HCT116 (cell line): ENCODE measurements at regions not wholly inside any gene's neighbourhood (a gene's known extent, or its start where the extent isn't known, plus 50 kb on each side); places are given as distances from the start of the nearest gene placed in this dataset.

ENCODE experiments used
- ATAC-seq: fragments of 200-7000 bp; cut with Tn5 transposase; 2 replicates; pipeline ENCODE4 v1.9.1; 2020; ENCODE audit warnings: mild to moderate bottlenecking, moderate library complexity
- BruUV-seq: library from RNA; stranded (reverse); fragments of 400-500 nt; replicated peaks from 2 replicates; lab custom pipeline; 2021; lab: Mats Ljungman, UMichigan
- CTCF ChIA-PET: fragments of 300-600 bp; sonication (Branson Sonifier 250); formaldehyde crosslinking; loops from one replicate; lab custom pipeline; 2021; ENCODE audit warnings: antibody characterized with exemption; lab: Charles Lee
- POLR2A ChIA-PET: fragments of 300-600, 350-600 bp; sonication (Branson Sonifier 250); formaldehyde crosslinking; loops from one replicate; lab custom pipeline; 2021; ENCODE audit warnings: antibody characterized with exemption; lab: Charles Lee
- RAD21 ChIA-PET, 2 experiments: fragments of 300-600 bp; sonication (Branson Sonifier 250); formaldehyde crosslinking; loops; one replicate each; lab custom pipeline; 2023; ENCODE audit warnings: low total read pairs in 2 of 2; ENCODE audit not compliant: uncharacterized antibody in 2 of 2, unreplicated experiment in 2 of 2, low non-redundant PET in 1 of 2; lab: Charles Lee
- DNase-seq: peaks from one replicate; pipeline ENCODE4 v3.0.0-alpha.2; 2010; ENCODE audit warnings: low read depth, low spot score
- H2AFZ ChIP-seq: fragments of 200-600 bp; shearing (Covaris generic), sonication (generic); 2 replicates; pipeline ENCODE4 v1.6.1; 2017; ENCODE audit warnings: low read depth, mixed run types, mixed read lengths, antibody characterized with exemption, low read length; ENCODE audit not compliant: poor library complexity, severe bottlenecking
- H3K27ac ChIP-seq: 2 replicates; pipeline ENCODE4 v1.5.1; 2012; ENCODE audit warnings: low read depth, low read length
- H3K27me3 ChIP-seq: fragments of 200-600 bp; sonication (generic); 2 replicates; pipeline ENCODE4 v1.6.1; 2016; ENCODE audit warnings: mixed run types, low read length, mixed read lengths; ENCODE audit not compliant: insufficient read depth
- H3K36me3 ChIP-seq, 2 experiments: fragments of 200-500 bp in 1 of 2; fragments of 200-600 bp in 1 of 2; sonication (Bioruptor generic) in 1 of 2; sonication (generic) in 1 of 2; 2 replicates each; pipeline versions ENCODE4 v1.5.1 to v1.6.1; 2014 to 2016; ENCODE audit warnings: low read length in 2 of 2, inconsistent platforms in 1 of 2, mixed read lengths in 1 of 2, mixed run types in 1 of 2; ENCODE audit not compliant: insufficient read depth in 2 of 2, control insufficient read depth in 1 of 2
- H3K4me1 ChIP-seq, 2 experiments: fragments of 200-600 bp in 1 of 2; sonication (generic) in 1 of 2; 2 replicates each; pipeline versions ENCODE4 v1.5.1 to v1.6.1; 2012 to 2017; ENCODE audit warnings: low read length in 2 of 2, inconsistent platforms in 1 of 2, mild to moderate bottlenecking in 1 of 2, mixed read lengths in 1 of 2, mixed run types in 1 of 2, moderate library complexity in 1 of 2; ENCODE audit not compliant: insufficient read depth in 2 of 2, control insufficient read depth in 1 of 2
- H3K4me2 ChIP-seq: fragments of 200-600 bp; sonication (generic); 2 replicates; pipeline ENCODE4 v1.6.1; 2017; ENCODE audit warnings: mixed run types, low read length, mixed read lengths
- H3K4me3 ChIP-seq, 2 experiments: fragments of 200-600 bp in 1 of 2; sonication (generic) in 1 of 2; replicated peaks in 1 of 2; 2 replicates each; pipeline ENCODE4 v1.5.1; 2011 to 2016; ENCODE audit warnings: low read length in 2 of 2, control low read depth in 1 of 2, low read depth in 1 of 2, mild to moderate bottlenecking in 1 of 2, mixed read lengths in 1 of 2, mixed run types in 1 of 2
- H3K79me2 ChIP-seq: fragments of 200-600 bp; sonication (generic); 2 replicates; pipeline ENCODE4 v1.6.1; 2017; ENCODE audit warnings: mild to moderate bottlenecking, mixed run types, low read length, moderate library complexity, mixed read lengths; ENCODE audit not compliant: insufficient read depth
- H3K9ac ChIP-seq: fragments of 200-600 bp; sonication (generic); 2 replicates; pipeline ENCODE4 v1.6.1; 2016; ENCODE audit warnings: low read length, mixed read lengths
- H3K9me2 ChIP-seq: fragments of 200-600 bp; sonication (generic), shearing (Covaris generic); 2 replicates; pipeline ENCODE4 v1.6.1; 2017; ENCODE audit warnings: mixed run types, mild to moderate bottlenecking, moderate library complexity; ENCODE audit not compliant: insufficient read depth
- H3K9me3 ChIP-seq, 2 experiments: fragments of 200-500 bp in 1 of 2; fragments of 200-600 bp in 1 of 2; sonication (Bioruptor generic) in 1 of 2; sonication (generic) in 1 of 2; 2 replicates each; pipeline ENCODE4 v1.6.1; 2014 to 2017; ENCODE audit warnings: low read length in 2 of 2, mixed read lengths in 2 of 2, inconsistent platforms in 1 of 2, low read depth in 1 of 2, mild to moderate bottlenecking in 1 of 2, mixed run types in 1 of 2, moderate library complexity in 1 of 2; ENCODE audit not compliant: control insufficient read depth in 1 of 2, insufficient read depth in 1 of 2
- H4K20me1 ChIP-seq: fragments of 200-600 bp; sonication (generic), shearing (Covaris generic); 2 replicates; pipeline ENCODE4 v1.6.1; 2017; ENCODE audit warnings: mixed run types, mild to moderate bottlenecking, moderate library complexity; ENCODE audit not compliant: insufficient read depth
- CEBPB ChIP-seq: IDR thresholded peaks from 2 replicates; pipeline ENCODE4 v1.6.1; 2012; ENCODE audit warnings: low read depth
- CTCF ChIP-seq, 3 experiments: fragments of 200-600 bp in 1 of 3; sonication (generic) in 1 of 3; IDR thresholded peaks in 2 of 3; conservative IDR thresholded peaks in 1 of 3; 2 replicates each; pipeline ENCODE4 v1.5.1; 2012 to 2017; ENCODE audit warnings: low read depth in 2 of 3, low read length in 2 of 3, antibody characterized with exemption in 1 of 3, borderline replicate concordance in 1 of 3, control low read depth in 1 of 3, mild to moderate bottlenecking in 1 of 3, mixed read lengths in 1 of 3, mixed run types in 1 of 3, moderate library complexity in 1 of 3; ENCODE audit not compliant: insufficient read depth in 1 of 3
- ELF1 ChIP-seq: IDR thresholded peaks from 2 replicates; pipeline ENCODE4 v1.6.1; 2012; ENCODE audit warnings: low read depth, borderline replicate concordance
- EZH2 ChIP-seq: fragments of 200-600 bp; sonication (generic); IDR thresholded peaks from 2 replicates; pipeline ENCODE4 v1.6.1; 2017; ENCODE audit warnings: antibody characterized with exemption, mixed run types
- FOSL1 ChIP-seq: IDR thresholded peaks from 2 replicates; pipeline ENCODE4 v1.6.1; 2012; ENCODE audit warnings: low read depth
- JUND ChIP-seq: IDR thresholded peaks from 2 replicates; pipeline ENCODE4 v1.6.1; 2012
- MAX ChIP-seq: IDR thresholded peaks from 2 replicates; pipeline ENCODE4 v1.6.1; 2012
- RAD21 ChIP-seq: IDR thresholded peaks from 2 replicates; pipeline ENCODE4 v1.6.1; 2012; ENCODE audit warnings: low read depth, mild to moderate bottlenecking
- SIN3A ChIP-seq: IDR thresholded peaks from 2 replicates; pipeline ENCODE4 v1.6.1; 2012; ENCODE audit warnings: low read depth
- SP1 ChIP-seq: IDR thresholded peaks from 2 replicates; pipeline ENCODE4 v1.6.1; 2012; ENCODE audit warnings: low read depth
- SRF ChIP-seq: IDR thresholded peaks from 2 replicates; pipeline ENCODE4 v1.6.1; 2012; ENCODE audit warnings: low read depth
- ZNF274 ChIP-seq: fragments of 200-500 bp; sonication (Bioruptor generic); IDR thresholded peaks from 2 replicates; pipeline ENCODE4 v1.6.1; 2014; ENCODE audit warnings: mild to moderate bottlenecking, low read depth, low read length, inconsistent platforms
- intact Hi-C: fragments of 100-400 bp; cut with micrococcal nuclease; formaldehyde crosslinking; loops from 2 replicates; pipeline ENCODE4 v1.10.0; 2022

DNA sequence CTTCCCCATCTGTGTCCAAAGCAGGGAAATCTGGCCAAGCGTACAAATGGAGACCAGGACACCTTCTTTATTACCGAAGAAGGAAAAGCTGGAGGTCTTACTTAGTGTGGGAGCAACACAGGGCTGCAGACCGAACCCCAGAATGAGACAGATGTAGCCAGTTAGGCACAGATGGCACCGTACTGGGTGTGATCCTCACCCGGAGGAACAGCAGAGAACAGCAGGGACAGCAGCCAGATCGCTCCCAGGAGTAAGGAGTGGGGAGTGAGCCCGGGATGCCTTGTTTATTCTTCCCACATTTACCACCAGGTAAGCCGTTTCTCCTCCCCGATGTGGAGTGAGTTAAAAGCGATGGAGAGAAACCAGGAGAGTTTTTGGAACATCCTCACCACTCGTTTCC lies 150.7 kb upstream of the SPRED2 start:
- H3K27ac ChIP-seq = no peak overlapping the region
- no peak overlapping the region for H3K4me2 ChIP-seq
- H3K9me2 ChIP-seq = no peaks in the 10 kb centered on the region
- ChIA-PET CTCF (no interaction called here), POLR2A (no interaction called here), RAD21 (no interaction called here)
- peak; percentile 70 for ATAC-seq
- H4K20me1 ChIP-seq = no peaks in the 10 kb centered on the region
- no peak overlapping the region for H3K4me3 ChIP-seq
- no peak for TF ChIP-seq JUND
- TF ChIP-seq CEBPB = no peak
- TF ChIP-seq MAX = no peak
- TF ChIP-seq FOSL1 = no peak
- TF ChIP-seq SP1 = no peak
- no peak for TF ChIP-seq RAD21
- TF ChIP-seq ELF1 = no peak
- no peak for TF ChIP-seq SIN3A
- TF ChIP-seq ZNF274 = no peak
- TF ChIP-seq SRF = no peak
- TF ChIP-seq CTCF (IDR thresholded peaks at IDR 0.05 in 2 of 3, conservative IDR thresholded peaks at IDR 0.05 in 1 of 3; ENCODE audit: borderline replicate concordance in 1 of 3, insufficient read depth in 1 of 3, low read depth in 2 of 3, low read length in 2 of 3) = no peak
- no peak for TF ChIP-seq EZH2
- H2AFZ ChIP-seq = no peak overlapping the region
- no peak overlapping the region for H3K9ac ChIP-seq
- intact Hi-C loops = no loop called here
- H3K79me2 ChIP-seq = no peaks in the 10 kb centered on the region
- no TSS peak for BruUV-seq
- DNase-seq = no peak
- no peaks in the 10 kb centered on the region for H3K9me3 ChIP-seq
- H3K4me1 ChIP-seq = peaks cover 13 to 28% of the 10 kb centered on the region in 2 experiments
- no peaks in the 10 kb centered on the region for H3K27me3 ChIP-seq
- H3K36me3 ChIP-seq = no peaks in the 10 kb centered on the region
